Kidney (tissue), 13 donors: ENCODE measurements at regions not wholly inside any gene's neighbourhood (a gene's known extent, or its start where the extent isn't known, plus 50 kb on each side); places are given as distances from the start of the nearest gene placed in this dataset.

Source experiments
- DNase-seq, 5 donors: peaks; one replicate each; pipeline ENCODE4 v3.0.0-alpha.2; 2013 to 2020
- FAIRE-seq: peaks from 2 replicates; lab custom pipeline; 2012; peaks lifted over from hg19 to GRCh38; lab: Jason Lieb, UNC
- H3K27ac ChIP-seq, 2 donors: one replicate each; pipeline ENCODE4 v1.7.0; 2013; ENCODE audit warnings: low read depth in 2 of 2, low read length in 2 of 2, inconsistent platforms in 1 of 2
- H3K27me3 ChIP-seq: one replicate; pipeline ENCODE4 v1.7.1; 2013; ENCODE audit warnings: low read length, inconsistent platforms; ENCODE audit not compliant: control insufficient read depth, insufficient read depth
- H3K36me3 ChIP-seq, 3 donors: one replicate each; pipeline versions ENCODE4 v1.7.0 to v1.7.1; 2013; ENCODE audit warnings: low read length in 3 of 3, control low read depth in 1 of 3, inconsistent platforms in 1 of 3; ENCODE audit not compliant: insufficient read depth in 3 of 3, control insufficient read depth in 2 of 3
- H3K4me1 ChIP-seq, 3 donors: one replicate each; pipeline versions ENCODE4 v1.7.0 to v1.7.1; 2013; ENCODE audit warnings: low read length in 3 of 3, inconsistent platforms in 1 of 3, low read depth in 1 of 3; ENCODE audit not compliant: control insufficient read depth in 2 of 3, insufficient read depth in 2 of 3
- H3K4me3 ChIP-seq, 3 donors: one replicate each; pipeline versions ENCODE4 v1.7.0 to v1.8.1; 2013; ENCODE audit warnings: low read length in 3 of 3, control low read depth in 1 of 3, inconsistent platforms in 1 of 3
- H3K9ac ChIP-seq, 3 donors: one replicate each; pipeline versions ENCODE4 v1.7.0 to v1.7.1; 2013; ENCODE audit warnings: low read length in 3 of 3, control low read depth in 1 of 3, inconsistent platforms in 1 of 3
- H3K9me3 ChIP-seq, 3 donors: one replicate each; pipeline versions ENCODE4 v1.7.0 to v1.7.1; 2013; ENCODE audit warnings: low read length in 3 of 3, control low read depth in 1 of 3, inconsistent platforms in 1 of 3; ENCODE audit not compliant: control insufficient read depth in 2 of 3, insufficient read depth in 1 of 3
- intact Hi-C: fragments of 100-400 bp; cut with DNase I; formaldehyde crosslinking; loops from one replicate; pipeline ENCODE4 v1.11.1; 2022
- TF ChIP-seq, protein P1 (sequence below): IDR thresholded peaks from 3 replicates; pipeline ENCODE4 v1.5.1; 2012; ENCODE audit warnings: mild to moderate bottlenecking, moderate library complexity, borderline replicate concordance; ENCODE audit not compliant: insufficient read depth; ENCODE audit errors: extremely low read depth
- donor health status: control.
- donor health status: control.
- donor health status: control.
- donor health status: control.
- donor health status: control.
- donor health status: DM: yes; HTN: yes; CAD: no.
- donor health status: Normal renal cell carcinoma (clear cell type).

- H3K4me1 ChIP-seq: no peaks in the 10 kb centered on the region
- FAIRE-seq (no peak), DNase-seq (no peak)
- H3K9me3 ChIP-seq: no peaks in the 10 kb centered on the region
- H3K27me3 ChIP-seq: no peaks in the 10 kb centered on the region
- TF ChIP-seq, protein P1, sequence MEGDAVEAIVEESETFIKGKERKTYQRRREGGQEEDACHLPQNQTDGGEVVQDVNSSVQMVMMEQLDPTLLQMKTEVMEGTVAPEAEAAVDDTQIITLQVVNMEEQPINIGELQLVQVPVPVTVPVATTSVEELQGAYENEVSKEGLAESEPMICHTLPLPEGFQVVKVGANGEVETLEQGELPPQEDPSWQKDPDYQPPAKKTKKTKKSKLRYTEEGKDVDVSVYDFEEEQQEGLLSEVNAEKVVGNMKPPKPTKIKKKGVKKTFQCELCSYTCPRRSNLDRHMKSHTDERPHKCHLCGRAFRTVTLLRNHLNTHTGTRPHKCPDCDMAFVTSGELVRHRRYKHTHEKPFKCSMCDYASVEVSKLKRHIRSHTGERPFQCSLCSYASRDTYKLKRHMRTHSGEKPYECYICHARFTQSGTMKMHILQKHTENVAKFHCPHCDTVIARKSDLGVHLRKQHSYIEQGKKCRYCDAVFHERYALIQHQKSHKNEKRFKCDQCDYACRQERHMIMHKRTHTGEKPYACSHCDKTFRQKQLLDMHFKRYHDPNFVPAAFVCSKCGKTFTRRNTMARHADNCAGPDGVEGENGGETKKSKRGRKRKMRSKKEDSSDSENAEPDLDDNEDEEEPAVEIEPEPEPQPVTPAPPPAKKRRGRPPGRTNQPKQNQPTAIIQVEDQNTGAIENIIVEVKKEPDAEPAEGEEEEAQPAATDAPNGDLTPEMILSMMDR: no peak
- no peak overlapping the region for H3K4me3 ChIP-seq
- no peak overlapping the region for H3K27ac ChIP-seq
- no peaks in the 10 kb centered on the region for H3K36me3 ChIP-seq
- no peak overlapping the region for H3K9ac ChIP-seq
- intact Hi-C loops: no loop called here
Observed at GRCh38 chr9:16341177-16341576, 529.3 kb downstream of the BNC2 start.

GRCh38 chr9:16342246-16343020, 528.0 kb downstream of the BNC2 start:
- intact Hi-C loops: no loop called here
- DNase-seq (no peak), FAIRE-seq (no peak)
- Histone ChIP-seq H3K36me3 (no peaks in the 10 kb centered on the region), H3K27me3 (no peaks in the 10 kb centered on the region), H3K9me3 (no peaks in the 10 kb centered on the region), H3K9ac (no peak overlapping the region), H3K27ac (no peak overlapping the region), H3K4me1 (no peaks in the 10 kb centered on the region), H3K4me3 (no peak overlapping the region)
- TF ChIP-seq, protein P1: no peak

DNA sequence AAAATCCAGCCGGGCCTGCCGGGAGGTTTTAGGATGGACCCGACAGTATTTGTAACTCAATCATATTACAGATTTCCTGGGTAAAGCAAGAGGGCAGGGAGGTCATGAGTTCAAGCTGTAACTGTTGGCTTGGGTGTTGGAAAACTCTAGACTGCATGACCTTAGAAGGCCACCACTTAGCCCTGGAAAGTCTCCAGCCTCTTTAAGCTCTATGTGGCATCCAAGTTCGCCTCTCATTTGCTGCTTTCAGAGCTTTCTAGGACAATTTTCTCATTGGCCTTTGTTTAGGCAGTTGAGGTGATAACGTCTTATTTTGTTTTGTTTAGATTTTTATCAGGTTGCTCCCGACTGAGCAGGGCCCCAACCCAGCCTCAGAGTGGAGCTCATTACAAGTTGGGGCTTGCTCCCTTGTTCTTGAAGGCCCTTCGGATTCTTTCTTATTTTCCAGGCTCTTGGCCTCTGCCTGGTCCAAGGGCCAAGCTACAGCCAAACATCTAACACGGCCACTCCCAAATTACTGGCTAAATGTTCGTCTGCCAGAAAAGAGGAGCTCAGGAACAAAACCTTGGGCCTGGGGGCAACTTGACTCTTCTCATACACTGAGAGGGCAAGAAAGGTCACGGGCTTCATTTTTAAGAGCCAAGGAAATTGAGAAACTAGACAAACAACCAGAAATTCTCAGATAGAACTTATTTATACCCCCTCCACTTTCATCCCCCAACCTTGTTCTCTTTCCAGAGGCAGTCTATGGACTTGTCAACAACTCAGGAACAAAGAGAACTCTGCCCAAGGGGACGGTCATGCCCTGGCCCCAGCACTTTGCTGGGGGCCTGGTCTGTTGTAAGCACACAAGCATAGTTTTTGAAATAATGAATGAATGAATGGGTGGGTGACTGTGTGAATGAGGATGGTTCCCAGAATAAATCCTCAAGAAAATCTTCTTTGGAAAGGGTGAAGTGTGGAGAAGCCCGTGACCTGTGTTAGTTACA, 526.9 kb downstream of the BNC2 start:
- no peak overlapping the region for H3K27ac ChIP-seq
- no peak for FAIRE-seq
- DNase-seq: no peak
- no peaks in the 10 kb centered on the region for H3K27me3 ChIP-seq
- TF ChIP-seq, protein P1: no peak
- no peaks in the 10 kb centered on the region for H3K9me3 ChIP-seq
- H3K36me3 ChIP-seq: no peaks in the 10 kb centered on the region
- H3K4me1 ChIP-seq: no peaks in the 10 kb centered on the region
- intact Hi-C loops: no loop called here
- H3K9ac ChIP-seq: no peak overlapping the region
- H3K4me3 ChIP-seq: no peak overlapping the region
